ENCODE measurements at regions not wholly inside any gene's neighbourhood (a gene's known extent, or its start where the extent isn't known, plus 50 kb on each side); places are given as distances from the start of the nearest gene placed in this dataset.

GRCh38 chr6:87848616-87849015 is 146.6 kb upstream of the AKIRIN2 start:
- no peak overlapping the region for H3K4me3 ChIP-seq (ENCODE audit: low read depth, low read length)
- peak; percentile 28 for DNase-seq (ENCODE audit: low read depth)
- no peak for TF ChIP-seq CTCF (conservative IDR thresholded peaks at IDR 0.05; ENCODE audit: low read depth, low read length)

- DNase-seq (ENCODE audit: low read depth) = no peak
- TF ChIP-seq CTCF (conservative IDR thresholded peaks at IDR 0.05; ENCODE audit: low read depth, low read length) = no peak
- no peak overlapping the region for H3K4me3 ChIP-seq (ENCODE audit: low read depth, low read length)
These were observed 145.8 kb upstream of the AKIRIN2 start for GRCh38 chr6:87847830-87848210.

- no peak for DNase-seq (ENCODE audit: low read depth)
- H3K4me3 ChIP-seq (ENCODE audit: low read depth, low read length) = no peak overlapping the region
- TF ChIP-seq CTCF (conservative IDR thresholded peaks at IDR 0.05; ENCODE audit: low read depth, low read length) = no peak
These were observed 145.2 kb upstream of the AKIRIN2 start for GRCh38 chr6:87847135-87847829.

GRCh38 chr6:87846434-87846833 is 144.4 kb upstream of the AKIRIN2 start:
- no peak for TF ChIP-seq CTCF (conservative IDR thresholded peaks at IDR 0.05; ENCODE audit: low read depth, low read length)

GRCh38 chr6:87840324-87840723 is 138.3 kb upstream of the AKIRIN2 start:
- no peak for TF ChIP-seq CTCF (conservative IDR thresholded peaks at IDR 0.05; ENCODE audit: low read depth, low read length)
- no peak overlapping the region for H3K4me3 ChIP-seq (ENCODE audit: low read depth, low read length)
- DNase-seq (ENCODE audit: low read depth) = no peak

More at GRCh38 chr6:87846434-87846833, 144.4 kb upstream of the AKIRIN2 start:
- no peak for DNase-seq (ENCODE audit: low read depth)
- H3K4me3 ChIP-seq (ENCODE audit: low read depth, low read length) = no peak overlapping the region

GRCh38 chr6:87837876-87838275 is 135.8 kb upstream of the AKIRIN2 start:
- no peak for TF ChIP-seq CTCF (conservative IDR thresholded peaks at IDR 0.05; ENCODE audit: low read depth, low read length)
- no peak for DNase-seq (ENCODE audit: low read depth)
- H3K4me3 ChIP-seq (ENCODE audit: low read depth, low read length) = no peak overlapping the region

GRCh38 chr6:87837444-87837843 is 135.4 kb upstream of the AKIRIN2 start:
- no peak for TF ChIP-seq CTCF (conservative IDR thresholded peaks at IDR 0.05; ENCODE audit: low read depth, low read length)
- H3K4me3 ChIP-seq (ENCODE audit: low read depth, low read length) = no peak overlapping the region
- DNase-seq (ENCODE audit: low read depth) = no peak
